Effector CD4-positive, alpha-beta T cell (primary cell): ENCODE measurements at regions not wholly inside any gene's neighbourhood (a gene's known extent, or its start where the extent isn't known, plus 50 kb on each side); places are given as distances from the start of the nearest gene placed in this dataset.
"Not testable (repeated sequence)": the region's sequence is repeated elsewhere in the genome, so short reads cannot be mapped to it uniquely, and the experiment has no call there.

ENCODE experiments used
- DNase-seq: peaks from one replicate; pipeline ENCODE4 v3.0.0-alpha.2; 2020

DNA sequence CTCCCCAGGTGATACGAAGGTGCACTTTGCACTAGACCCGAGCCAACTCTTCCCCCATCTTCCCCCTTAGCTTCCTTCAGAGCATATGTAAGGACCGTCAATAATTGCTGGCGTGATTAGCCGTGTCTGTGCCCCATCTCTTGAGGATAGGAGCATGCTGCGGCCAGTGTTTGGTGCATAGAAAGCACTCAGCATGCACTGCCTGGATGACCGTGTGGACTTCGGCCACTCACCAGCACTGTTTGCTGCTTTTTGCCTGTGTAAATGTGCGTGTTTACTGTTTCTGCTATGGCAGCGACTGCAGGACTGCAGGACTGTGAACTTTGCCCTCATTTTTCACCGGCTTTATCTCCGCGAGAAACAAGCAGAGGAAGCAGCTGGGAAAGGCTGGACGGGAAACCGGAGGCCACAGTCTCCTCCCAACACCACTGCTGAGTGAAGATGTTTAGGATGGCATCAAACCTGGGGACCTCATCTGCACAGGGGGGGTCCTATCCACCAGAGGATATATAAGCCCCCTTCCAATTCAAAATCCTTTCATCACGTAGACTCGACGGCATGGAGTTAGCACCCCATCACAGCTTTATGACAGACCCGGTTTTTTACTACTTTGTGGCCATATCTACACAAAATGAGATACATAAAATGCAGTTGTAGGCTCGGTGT, 150.6 kb upstream of the AFDN start:
- DNase-seq: no peak

DNA sequence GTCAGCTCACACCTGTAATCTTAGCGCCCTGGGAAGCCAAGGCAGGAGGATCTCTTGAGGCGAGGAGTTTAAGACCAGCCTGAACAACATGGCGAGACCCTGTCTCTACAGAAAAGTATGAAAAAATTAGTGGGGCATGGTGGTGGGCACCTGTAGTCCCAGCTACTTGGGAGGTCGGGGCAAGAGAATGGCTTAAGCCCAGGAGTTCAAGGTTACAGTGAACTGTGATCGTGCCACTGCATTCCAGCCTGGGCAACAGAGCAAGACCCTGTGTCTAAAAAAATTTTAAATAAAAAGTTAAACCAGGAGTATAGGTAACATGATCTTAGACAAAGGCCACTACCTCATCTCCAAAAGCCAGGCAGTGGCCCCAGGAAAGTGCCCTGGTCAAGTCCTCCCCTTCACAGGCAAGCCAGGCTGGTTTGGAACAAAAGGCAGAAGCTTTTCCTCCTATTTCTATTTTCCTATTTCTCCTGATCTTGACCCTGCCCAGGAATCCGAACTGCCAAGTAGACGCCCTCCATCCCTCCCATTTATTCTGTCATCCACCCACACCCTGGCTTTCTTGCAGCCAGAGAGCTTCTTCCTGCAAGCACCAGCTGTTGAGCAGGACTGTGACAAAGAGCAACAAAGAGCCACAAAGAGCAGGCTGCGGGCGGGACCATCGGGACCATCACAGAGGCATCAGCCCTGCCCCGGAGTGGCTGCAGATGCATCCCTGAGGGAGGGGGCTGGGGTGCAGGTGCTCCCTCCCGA, 149.9 kb upstream of the AFDN start:
- no peak for DNase-seq

DNA sequence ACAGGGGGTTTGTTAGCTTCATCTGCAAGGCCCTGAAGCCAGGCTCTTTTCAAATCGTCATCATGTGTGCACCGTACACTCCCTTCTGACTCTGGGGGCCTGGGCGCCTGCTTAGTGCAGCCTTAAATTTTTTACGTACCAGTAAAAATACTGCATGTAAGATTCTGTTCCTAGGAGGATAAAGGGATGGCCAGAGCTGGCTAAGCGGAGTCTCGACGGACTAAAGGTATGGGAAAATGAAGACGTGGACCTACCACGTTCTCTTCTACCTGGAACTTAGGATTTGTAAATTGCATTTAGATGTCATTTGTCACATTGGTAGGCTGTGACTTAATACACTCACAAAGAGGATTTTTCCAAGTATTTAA, 149.3 kb upstream of the AFDN start:
- DNase-seq: no peak

GRCh38 chr6:167678102-167679101, 148.3 kb upstream of the AFDN start:
- no peak for DNase-seq

DNA sequence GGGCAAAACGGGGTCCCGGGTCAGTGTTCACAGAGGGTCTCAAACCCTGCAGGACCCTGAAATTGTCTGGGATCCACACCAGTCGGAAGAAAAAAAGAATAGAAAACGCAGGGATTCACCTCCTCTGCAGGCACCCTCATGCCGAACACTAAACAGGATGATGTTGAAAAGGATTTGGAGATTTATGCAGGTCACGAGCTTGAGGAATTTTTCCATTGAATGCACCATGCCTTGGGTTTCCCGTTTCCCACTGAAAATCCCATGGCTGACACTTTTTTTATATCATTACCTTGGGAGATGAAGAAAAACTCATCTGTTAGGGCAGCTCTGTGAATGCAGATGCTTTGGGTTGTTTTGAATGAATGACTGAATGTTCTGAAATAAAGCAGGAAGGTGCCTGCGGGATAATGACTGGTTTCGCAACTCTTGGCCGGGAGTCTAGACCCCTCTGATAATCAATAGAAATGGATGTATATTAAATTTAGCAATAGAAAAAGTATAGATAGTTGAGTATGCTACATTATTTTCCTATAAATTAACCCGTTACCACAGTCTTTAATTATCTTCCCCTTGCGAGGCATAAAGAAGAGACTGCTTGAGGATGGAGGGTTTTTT, 147.5 kb upstream of the AFDN start:
- DNase-seq: no peak

- no peak for DNase-seq
Measured at GRCh38 chr6:167679790-167680604, 146.7 kb upstream of the AFDN start.

GRCh38 chr6:167680605-167681149, 146.0 kb upstream of the AFDN start:
- DNase-seq: no peak

DNA sequence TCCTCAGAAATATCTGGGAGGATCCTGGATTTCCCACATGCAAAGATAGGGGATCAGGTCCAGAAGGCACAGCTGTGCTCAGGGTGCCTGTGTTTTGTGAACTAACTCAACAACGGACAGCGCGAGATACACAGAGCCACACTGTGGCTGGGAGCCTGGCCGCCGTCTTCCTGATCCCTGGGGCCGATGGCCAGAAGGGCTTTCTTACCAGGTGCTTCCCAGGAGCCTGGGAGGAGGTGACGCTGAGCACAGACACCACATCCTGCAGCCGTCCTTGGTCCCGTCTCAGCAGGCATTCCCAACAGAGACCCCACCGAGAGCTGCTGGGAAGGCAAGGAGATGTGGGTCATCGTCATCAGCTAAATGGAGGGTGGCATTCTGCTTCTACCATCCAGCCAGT, 144.6 kb upstream of the AFDN start:
- DNase-seq: no peak

GRCh38 chr6:167682546-167683027, 144.1 kb upstream of the AFDN start:
- DNase-seq: no peak

DNA sequence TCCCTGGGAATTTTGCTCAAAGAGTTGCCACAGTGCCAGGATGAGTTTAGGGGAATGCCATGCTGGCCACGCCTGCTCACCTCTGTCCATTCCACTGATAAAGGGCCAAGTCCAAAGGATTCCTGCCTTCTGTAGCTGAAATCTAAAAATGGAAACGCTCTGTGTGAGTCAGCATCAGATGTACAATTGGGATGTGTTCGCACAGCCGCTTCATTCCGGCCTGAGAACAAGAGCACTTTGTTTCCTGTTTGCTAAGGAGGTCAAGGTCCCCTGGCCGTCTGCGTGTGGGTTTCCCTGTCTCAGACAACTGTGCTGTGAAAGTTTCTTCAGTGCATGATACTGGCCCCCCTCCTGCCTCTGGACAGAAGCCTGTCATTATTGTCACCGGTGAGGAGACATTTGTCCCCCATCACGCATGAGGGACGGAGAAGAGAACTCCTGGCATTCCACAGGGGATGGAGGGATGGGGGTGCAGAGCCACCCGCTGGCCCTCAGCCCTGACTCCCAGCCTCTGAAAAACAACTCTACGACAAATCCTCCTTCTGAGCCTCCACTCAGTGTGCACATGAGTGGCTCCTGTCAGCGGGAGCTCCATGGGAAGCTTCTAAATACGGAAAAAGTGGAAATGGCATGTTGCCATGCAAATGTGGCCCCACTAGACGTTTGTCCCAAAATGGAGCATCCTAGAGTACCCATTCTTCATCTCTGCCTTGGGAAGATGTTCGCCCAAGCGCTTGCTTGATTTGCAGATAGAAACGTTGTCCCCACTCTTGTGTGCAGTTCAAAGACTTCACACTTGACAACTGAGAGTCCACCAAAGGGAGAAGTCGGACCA, 143.5 kb upstream of the AFDN start:
- DNase-seq: no peak

- DNase-seq: no peak
Measured at GRCh38 chr6:167684276-167685104, 142.2 kb upstream of the AFDN start.

DNA sequence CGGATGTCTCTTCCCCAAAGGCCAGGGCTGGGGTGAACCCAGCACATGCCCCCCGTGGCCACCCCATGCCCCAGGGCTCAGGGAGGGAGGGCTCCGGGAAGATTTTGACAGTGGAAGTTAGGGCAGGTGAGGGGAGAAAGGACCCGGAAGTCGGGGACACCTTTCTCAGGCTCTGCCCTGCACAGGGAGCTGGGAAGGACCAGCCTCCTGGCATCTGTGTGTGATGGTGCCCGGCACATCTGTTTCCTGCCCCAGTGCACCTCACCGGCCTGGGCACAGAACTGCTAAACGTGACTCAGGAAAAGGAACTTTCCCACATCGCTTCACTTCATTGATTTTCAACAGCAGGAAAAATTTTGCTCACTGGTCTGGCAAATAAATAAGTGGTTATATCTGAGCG, 141.1 kb upstream of the AFDN start:
- no peak for DNase-seq

- DNase-seq: no peak
Measured at GRCh38 chr6:167686204-167686893, 140.4 kb upstream of the AFDN start.

GRCh38 chr6:167687116-167687725, 139.5 kb upstream of the AFDN start:
- DNase-seq: no peak

DNA sequence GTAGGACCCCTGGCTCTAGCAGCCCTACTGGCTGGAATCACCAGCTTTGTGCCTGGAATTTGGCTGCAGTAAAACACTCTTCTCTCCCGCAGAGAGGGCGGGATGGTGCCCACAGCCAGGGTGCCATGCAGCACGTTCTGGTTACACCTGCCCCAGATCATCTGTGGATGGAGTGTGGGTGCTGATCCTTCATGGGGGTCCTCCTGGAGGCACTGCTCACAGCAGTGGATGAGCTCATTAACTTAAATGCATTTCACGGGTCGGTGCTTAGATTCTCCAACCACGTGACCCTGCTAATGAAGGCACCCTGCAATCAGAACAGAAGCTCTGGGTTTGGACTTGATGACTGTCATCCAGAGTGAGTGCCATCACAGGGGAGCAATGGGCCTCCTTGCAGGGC, 138.6 kb upstream of the AFDN start:
- no peak for DNase-seq

DNA sequence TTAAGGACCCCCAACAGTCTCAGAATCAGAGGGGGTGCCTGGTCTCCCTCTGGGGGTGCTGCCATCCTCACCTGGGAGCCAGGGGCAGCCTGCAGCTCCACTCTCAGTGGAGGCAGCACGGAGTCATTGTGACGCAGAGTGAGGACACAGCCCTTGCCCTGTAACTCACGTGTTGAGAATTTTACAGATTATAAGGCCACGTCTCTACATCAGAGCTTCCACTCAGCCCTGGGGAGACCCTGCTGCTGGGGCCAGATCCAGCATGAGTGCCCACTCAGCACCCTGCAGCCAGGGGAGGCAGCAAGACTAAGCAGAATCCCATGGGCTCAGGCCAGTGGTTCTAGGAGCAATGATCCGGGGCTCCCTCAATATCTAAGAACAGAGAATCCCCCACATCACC, 137.4 kb upstream of the AFDN start:
- no peak for DNase-seq

DNA sequence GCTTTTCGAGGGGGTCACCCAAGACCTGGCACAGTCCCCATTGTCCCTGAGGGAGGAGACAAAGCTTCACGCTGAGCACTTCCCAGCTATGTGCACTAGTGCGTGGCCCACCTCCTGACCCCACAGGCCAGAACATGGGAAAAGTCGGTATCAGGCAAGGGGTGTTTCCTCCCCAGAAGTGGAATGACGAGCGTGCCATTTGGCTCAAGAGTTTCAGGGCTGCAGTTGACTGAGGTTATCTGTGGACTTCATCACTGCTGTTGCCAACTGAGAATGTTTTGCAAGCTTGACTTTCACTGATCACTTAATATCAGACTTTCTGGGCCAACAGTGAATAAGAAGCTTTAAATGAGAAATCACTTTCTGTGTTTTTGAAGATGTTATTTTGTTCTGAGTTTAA, 137.0 kb upstream of the AFDN start:
- no peak for DNase-seq

GRCh38 chr6:167690167-167690922, 136.4 kb upstream of the AFDN start:
- not testable (repeated sequence) for DNase-seq
